ENCODE measurements at regions not wholly inside any gene's neighbourhood (a gene's known extent, or its start where the extent isn't known, plus 50 kb on each side); places are given as distances from the start of the nearest gene placed in this dataset.
"Not testable (repeated sequence)": the region's sequence is repeated elsewhere in the genome, so short reads cannot be mapped to it uniquely, and the experiment has no call there.

DNA sequence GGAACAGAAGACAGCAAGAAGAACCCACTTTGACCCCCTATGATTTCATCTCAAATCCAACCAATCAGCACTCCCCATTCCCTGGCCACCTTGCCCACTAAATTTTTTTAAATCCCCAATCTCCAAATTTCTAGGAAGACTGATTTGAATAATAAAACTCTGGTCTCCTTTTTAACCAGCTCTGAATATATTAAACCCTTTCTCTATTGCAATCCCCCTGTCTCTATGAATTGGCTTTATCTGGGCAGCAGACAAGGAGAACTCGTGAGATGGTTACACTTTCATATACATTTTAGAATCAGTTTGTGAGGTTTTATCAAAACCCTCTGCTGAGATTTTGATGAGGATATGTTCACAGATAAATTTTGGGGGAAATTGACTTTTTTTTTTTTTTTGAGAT is 90.3 kb upstream of the TRIM24 start:
- H3K27me3 Mint-ChIP-seq = no peaks in the 10 kb centered on the region
- no peak for DNase-seq
- H3K27ac Mint-ChIP-seq = no peak overlapping the region
- no peaks in the 10 kb centered on the region for H3K36me3 Mint-ChIP-seq
- no peaks in the 10 kb centered on the region for H3K4me1 Mint-ChIP-seq
- CTCF ChIA-PET = no interaction called here
- H3K4me3 Mint-ChIP-seq = no peak overlapping the region
- H3K9me3 Mint-ChIP-seq = peaks cover 19% of the 10 kb centered on the region

GRCh38 chr7:138370956-138371355 is 89.1 kb upstream of the TRIM24 start:
- Mint-ChIP-seq H3K9me3 (peaks cover 19% of the 10 kb centered on the region), H3K27me3 (no peaks in the 10 kb centered on the region), H3K4me1 (no peaks in the 10 kb centered on the region), H3K4me3 (no peak overlapping the region), H3K36me3 (no peaks in the 10 kb centered on the region), H3K27ac (no peak overlapping the region)
- CTCF ChIA-PET = no interaction called here
- no peak for DNase-seq

GRCh38 chr7:138374119-138374693 is 85.9 kb upstream of the TRIM24 start:
- CTCF ChIA-PET = no interaction called here
- H3K9me3 Mint-ChIP-seq = peaks cover 11% of the 10 kb centered on the region
- no peak overlapping the region for H3K4me3 Mint-ChIP-seq
- no peak for DNase-seq
- no peaks in the 10 kb centered on the region for H3K36me3 Mint-ChIP-seq
- no peaks in the 10 kb centered on the region for H3K27me3 Mint-ChIP-seq
- H3K4me1 Mint-ChIP-seq = no peaks in the 10 kb centered on the region
- no peak overlapping the region for H3K27ac Mint-ChIP-seq

GRCh38 chr7:138377306-138377705 is 82.8 kb upstream of the TRIM24 start:
- no peaks in the 10 kb centered on the region for H3K9me3 Mint-ChIP-seq
- CTCF ChIA-PET = no interaction called here
- H3K4me1 Mint-ChIP-seq = no peaks in the 10 kb centered on the region
- no peaks in the 10 kb centered on the region for H3K27me3 Mint-ChIP-seq
- DNase-seq = no peak
- H3K27ac Mint-ChIP-seq = no peak overlapping the region
- H3K4me3 Mint-ChIP-seq = no peak overlapping the region
- no peaks in the 10 kb centered on the region for H3K36me3 Mint-ChIP-seq

- no peaks in the 10 kb centered on the region for H3K36me3 Mint-ChIP-seq
- no peaks in the 10 kb centered on the region for H3K9me3 Mint-ChIP-seq
Measured at GRCh38 chr7:138378741-138379559, 81.1 kb upstream of the TRIM24 start.

DNA sequence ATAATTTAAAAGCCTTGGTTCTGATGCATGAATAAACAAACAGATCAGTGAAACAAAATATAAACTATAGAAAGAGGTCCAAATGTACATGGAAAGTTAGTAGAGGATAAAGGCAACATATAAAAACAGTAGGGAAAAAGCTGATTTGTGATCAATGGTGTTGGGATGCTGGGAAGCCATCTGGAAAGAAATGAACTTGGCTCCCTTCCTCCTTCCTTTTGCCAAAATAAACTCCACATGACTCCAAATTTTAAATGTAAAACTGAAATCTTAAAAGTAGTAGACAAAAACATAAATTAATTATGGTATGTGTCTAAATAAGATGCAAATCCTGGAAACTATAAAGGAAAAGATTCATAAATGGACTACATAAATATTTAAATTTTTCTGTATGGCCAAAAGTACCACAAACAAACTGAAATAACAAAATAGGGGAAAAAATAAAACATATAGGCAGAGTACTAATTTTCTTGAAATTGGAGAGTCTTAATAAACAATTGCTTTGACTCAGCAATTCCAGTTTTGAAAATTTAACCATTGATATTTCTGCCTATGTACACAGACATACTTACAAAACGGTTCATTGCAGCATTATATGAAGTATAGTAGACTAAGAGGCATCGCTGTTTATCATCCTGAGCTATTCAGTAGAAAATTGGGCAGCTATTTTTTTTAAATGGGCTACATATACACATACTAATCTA is 77.0 kb upstream of the TRIM24 start:
- Mint-ChIP-seq H3K27me3 (no peaks in the 10 kb centered on the region), H3K4me3 (no peak overlapping the region), H3K36me3 (no peaks in the 10 kb centered on the region), H3K9me3 (no peaks in the 10 kb centered on the region), H3K4me1 (no peaks in the 10 kb centered on the region), H3K27ac (no peak overlapping the region)
- CTCF ChIA-PET = no interaction called here
- no peak for DNase-seq

More at GRCh38 chr7:138378741-138379559, 81.1 kb upstream of the TRIM24 start:
- H3K27ac Mint-ChIP-seq = no peak overlapping the region
- H3K4me1 Mint-ChIP-seq = no peaks in the 10 kb centered on the region
- H3K4me3 Mint-ChIP-seq = no peak overlapping the region
- no peak for DNase-seq
- CTCF ChIA-PET = no interaction called here
- H3K27me3 Mint-ChIP-seq = no peaks in the 10 kb centered on the region

DNA sequence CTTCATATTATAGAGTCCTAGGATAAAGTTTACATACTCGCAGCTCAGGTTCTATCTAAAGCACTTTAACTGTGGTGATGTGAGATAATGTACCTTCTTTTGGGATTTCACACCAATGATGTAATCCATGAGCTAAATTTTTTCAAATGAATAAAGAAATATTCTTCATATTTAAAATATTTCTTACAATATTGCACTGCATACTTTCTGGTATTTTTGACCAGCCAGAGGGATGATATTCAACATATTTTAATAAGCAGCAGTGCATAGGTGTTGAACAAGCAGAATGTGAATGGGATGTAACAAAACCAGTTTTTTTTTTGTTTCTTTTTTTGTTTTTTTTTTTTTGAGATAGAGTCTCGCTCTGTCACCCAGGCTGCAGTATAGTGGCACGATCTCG is 73.2 kb upstream of the TRIM24 start:
- no peaks in the 10 kb centered on the region for H3K9me3 Mint-ChIP-seq
- H3K27ac Mint-ChIP-seq = no peak overlapping the region
- H3K27me3 Mint-ChIP-seq = no peaks in the 10 kb centered on the region
- H3K4me3 Mint-ChIP-seq = no peak overlapping the region
- H3K4me1 Mint-ChIP-seq = no peaks in the 10 kb centered on the region
- H3K36me3 Mint-ChIP-seq = no peaks in the 10 kb centered on the region
- no peak for DNase-seq
- CTCF ChIA-PET = no interaction called here

DNA sequence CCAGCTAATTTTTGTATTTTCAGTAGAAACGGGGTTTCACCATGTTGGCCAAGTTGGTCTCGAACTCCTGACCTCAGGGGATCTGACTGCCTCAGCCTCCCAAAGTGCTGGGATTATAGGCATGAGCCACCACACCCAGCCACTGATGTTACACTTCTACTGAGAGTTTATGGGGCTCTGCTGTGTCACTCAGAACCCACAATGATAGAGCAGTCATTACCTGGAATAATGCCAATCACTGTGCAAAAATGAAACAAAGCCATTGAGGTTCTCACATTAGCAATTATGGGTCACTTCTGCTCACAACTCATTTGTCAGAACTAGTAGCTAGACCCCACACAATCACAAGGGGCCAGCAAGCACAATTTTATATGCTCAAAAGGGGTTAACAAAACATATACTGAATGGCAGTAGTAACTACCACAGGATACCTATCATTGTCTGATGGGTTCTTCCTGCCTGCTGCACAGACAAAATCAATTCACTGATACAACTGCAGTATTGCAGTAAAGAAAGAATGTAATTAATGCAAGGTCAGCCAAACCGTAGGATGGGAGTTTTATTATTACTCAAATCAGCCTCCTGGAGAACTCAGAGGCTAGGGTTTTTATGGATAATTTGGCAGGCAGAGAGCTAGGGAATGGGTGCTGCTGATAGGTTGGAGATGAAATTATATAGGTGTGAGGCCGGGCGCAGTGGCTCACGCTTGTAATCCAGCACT is 72.1 kb upstream of the TRIM24 start:
- no peaks in the 10 kb centered on the region for H3K9me3 Mint-ChIP-seq
- no peaks in the 10 kb centered on the region for H3K4me1 Mint-ChIP-seq
- CTCF ChIA-PET = no interaction called here
- no peaks in the 10 kb centered on the region for H3K36me3 Mint-ChIP-seq
- H3K4me3 Mint-ChIP-seq = no peak overlapping the region
- H3K27ac Mint-ChIP-seq = no peak overlapping the region
- no peaks in the 10 kb centered on the region for H3K27me3 Mint-ChIP-seq
- no peak for DNase-seq

DNA sequence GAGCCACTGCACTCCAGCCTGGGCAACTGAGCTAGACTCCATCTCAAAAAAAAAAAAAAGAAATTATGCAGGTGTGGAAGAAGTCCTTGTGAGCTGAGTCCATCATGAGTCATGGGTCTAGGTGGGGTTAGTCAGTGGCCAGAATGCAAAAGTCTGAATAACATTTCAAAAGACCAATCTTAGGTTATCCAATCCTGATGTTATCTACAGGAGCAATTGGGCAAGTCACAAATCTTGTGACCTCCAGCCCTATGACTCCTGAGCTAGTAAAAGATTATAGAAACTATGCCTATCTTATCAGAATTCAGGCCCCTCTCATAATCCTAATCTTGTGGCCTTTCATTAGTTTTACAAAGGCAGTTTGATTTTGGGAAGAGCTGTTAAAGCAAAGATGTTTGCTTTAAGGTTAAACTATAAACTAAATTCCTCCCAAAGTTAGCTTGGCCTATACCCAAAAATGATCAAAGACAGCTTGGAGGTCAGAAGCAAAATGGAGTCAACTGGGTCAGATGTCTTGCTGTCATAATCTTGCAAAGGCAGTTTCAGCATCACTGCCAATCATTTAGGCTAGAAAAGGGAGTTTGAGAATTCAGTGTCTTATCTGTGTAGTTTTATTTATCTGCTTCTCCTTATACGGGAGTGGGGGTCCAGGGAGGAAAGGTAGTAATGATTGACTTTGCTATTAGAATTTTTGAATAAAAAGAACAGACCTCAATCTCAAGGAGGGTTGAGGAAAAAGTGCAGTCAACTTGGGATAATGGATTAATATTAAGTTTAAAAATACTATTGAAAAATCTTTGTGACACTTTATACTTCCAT is 71.2 kb upstream of the TRIM24 start:
- CTCF ChIA-PET = no interaction called here
- H3K27me3 Mint-ChIP-seq = no peaks in the 10 kb centered on the region

DNA sequence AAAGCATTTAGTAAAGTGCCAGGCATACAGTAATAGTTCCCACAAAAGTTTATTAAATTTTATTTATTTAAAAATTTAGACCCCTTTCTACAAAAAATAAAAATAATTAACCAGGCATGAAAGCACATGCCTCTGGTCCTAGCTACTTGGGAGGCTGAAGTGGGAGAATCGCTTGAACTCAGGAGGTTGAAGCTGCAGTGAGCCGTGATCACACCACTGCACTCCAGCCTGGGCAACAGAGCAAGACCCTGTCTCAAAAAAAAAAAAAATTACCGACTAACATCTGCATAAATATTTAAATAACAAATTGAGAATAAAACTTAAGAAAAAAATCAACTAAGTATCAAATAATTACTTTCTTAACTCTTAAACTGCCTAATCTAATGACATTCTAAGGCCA is 64.3 kb upstream of the TRIM24 start:
- H3K27ac Mint-ChIP-seq = no peak overlapping the region
- H3K4me1 Mint-ChIP-seq = no peaks in the 10 kb centered on the region
- CTCF ChIA-PET = no interaction called here
- no peaks in the 10 kb centered on the region for H3K36me3 Mint-ChIP-seq
- no peaks in the 10 kb centered on the region for H3K9me3 Mint-ChIP-seq
- H3K27me3 Mint-ChIP-seq = no peaks in the 10 kb centered on the region
- no peak overlapping the region for H3K4me3 Mint-ChIP-seq
- no peak for DNase-seq

More for the DNA sequence above, 71.2 kb upstream of the TRIM24 start:
- no peak for DNase-seq
- Mint-ChIP-seq H3K9me3 (no peaks in the 10 kb centered on the region), H3K36me3 (no peaks in the 10 kb centered on the region), H3K4me3 (no peak overlapping the region), H3K4me1 (no peaks in the 10 kb centered on the region), H3K27ac (no peak overlapping the region)

DNA sequence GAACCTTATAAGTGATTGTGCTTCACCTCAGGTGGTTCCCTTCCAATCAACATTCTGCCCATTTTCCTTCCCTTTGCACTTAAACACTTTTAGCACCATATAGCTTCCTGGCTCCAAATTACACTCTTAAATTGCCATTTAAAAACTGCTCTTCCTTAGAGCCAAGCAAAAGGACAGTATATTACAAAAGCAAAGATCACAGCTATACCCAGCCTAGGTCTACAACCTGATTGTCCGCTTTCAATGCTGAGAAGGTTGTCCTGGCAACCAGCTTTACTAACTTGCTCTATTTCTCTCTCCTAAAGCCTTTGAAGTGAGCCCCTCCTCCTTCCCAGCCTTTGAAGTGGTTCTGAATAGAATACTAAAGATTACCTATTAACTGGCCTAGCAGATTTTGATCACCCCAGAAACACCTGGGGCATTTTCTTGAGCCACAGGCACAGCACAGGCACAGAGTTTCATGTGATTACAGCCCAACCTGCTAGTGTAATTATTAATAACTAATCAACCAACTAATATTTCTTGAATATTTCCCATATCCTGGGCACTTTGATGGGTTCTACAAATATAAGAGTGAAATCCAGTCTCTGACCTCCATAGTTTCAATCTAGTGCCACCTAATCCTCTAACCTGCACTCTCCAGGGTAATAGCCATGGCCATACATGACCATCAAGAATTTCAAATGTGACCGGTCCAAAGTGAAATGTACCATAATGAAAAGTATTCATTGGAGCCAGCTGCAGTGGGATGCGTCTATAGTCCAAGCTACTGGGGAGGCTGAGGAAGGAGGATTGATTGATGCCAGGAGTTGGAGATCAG is 63.6 kb upstream of the TRIM24 start:
- Mint-ChIP-seq H3K27ac (no peak overlapping the region), H3K27me3 (no peaks in the 10 kb centered on the region), H3K9me3 (no peaks in the 10 kb centered on the region), H3K4me3 (no peak overlapping the region), H3K36me3 (no peaks in the 10 kb centered on the region), H3K4me1 (no peaks in the 10 kb centered on the region)
- CTCF ChIA-PET = no interaction called here
- DNase-seq = no peak

- CTCF ChIA-PET, H3K27me3 Mint-ChIP-seq, H3K4me3 Mint-ChIP-seq, H3K27ac Mint-ChIP-seq, H3K36me3 Mint-ChIP-seq, H3K9me3 Mint-ChIP-seq, DNase-seq, H3K4me1 Mint-ChIP-seq: not testable (repeated sequence)
Measured at GRCh38 chr7:138397071-138397433, 63.0 kb upstream of the TRIM24 start.

DNA sequence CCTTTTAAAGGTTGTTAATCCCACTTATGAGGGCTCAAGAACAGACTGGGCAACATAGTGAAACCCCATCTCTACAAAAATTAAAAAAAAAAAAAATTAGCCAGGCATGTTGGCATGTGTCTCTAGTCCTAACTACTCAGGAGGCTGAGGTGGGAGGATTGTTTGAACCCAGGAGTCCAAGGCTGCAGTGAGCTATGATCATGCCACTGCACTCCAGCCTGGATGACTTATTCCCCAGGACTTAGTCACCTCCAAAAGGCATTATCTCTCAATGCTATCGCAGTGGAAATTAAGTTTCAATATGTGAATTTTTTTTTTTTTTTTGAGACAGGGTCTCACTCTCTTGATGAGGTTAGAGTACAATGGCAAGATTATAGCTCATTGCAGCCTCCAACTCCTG is 61.2 kb upstream of the TRIM24 start:
- H3K27ac Mint-ChIP-seq = no peak overlapping the region
- H3K27me3 Mint-ChIP-seq = no peaks in the 10 kb centered on the region
- CTCF ChIA-PET = no interaction called here
- no peaks in the 10 kb centered on the region for H3K9me3 Mint-ChIP-seq
- no peak overlapping the region for H3K4me3 Mint-ChIP-seq
- H3K4me1 Mint-ChIP-seq = no peaks in the 10 kb centered on the region
- DNase-seq = no peak
- H3K36me3 Mint-ChIP-seq = no peaks in the 10 kb centered on the region
